OCI-LY3 (cell line): ENCODE measurements at regions not wholly inside any gene's neighbourhood (a gene's known extent, or its start where the extent isn't known, plus 50 kb on each side); places are given as distances from the start of the nearest gene placed in this dataset.

ENCODE experiments used
- H2AFZ ChIP-seq: fragments of 200-600, 300-600 bp; shearing (Covaris generic); 2 replicates; pipeline ENCODE4 v1.6.0; 2014; ENCODE audit warnings: antibody characterized with exemption, low read depth, low read length
- H3K27ac ChIP-seq: fragments of 200-600, 300-600 bp; sonication (generic); 2 replicates; pipeline ENCODE4 v1.5.1; 2014; ENCODE audit warnings: mild to moderate bottlenecking, low read length, moderate library complexity, mixed read lengths
- H3K27me3 ChIP-seq: fragments of 200-600, 300-600 bp; sonication (generic); 2 replicates; pipeline ENCODE4 v1.6.1; 2014; ENCODE audit warnings: low read depth, low read length, mixed read lengths
- H3K36me3 ChIP-seq: fragments of 200-600, 300-600 bp; sonication (generic); replicated peaks from 2 replicates; pipeline ENCODE3; 2014; ENCODE audit warnings: low read depth, low read length, mixed read lengths
- H3K4me1 ChIP-seq: fragments of 300-600, 200-600 bp; sonication (generic); 2 replicates; pipeline ENCODE4 v1.6.1; 2014; ENCODE audit warnings: low read length, mixed read lengths
- H3K4me2 ChIP-seq: fragments of 200-600, 300-600 bp; sonication (generic); 2 replicates; pipeline ENCODE4 v1.6.1; 2014; ENCODE audit warnings: low read length, mixed read lengths
- H3K4me3 ChIP-seq: fragments of 300-600, 200-600 bp; sonication (generic); 2 replicates; pipeline ENCODE4 v1.5.1; 2014; ENCODE audit warnings: antibody characterized with exemption, mild to moderate bottlenecking, low read length, moderate library complexity
- H3K79me2 ChIP-seq: fragments of 300-600, 200-600 bp; shearing (Covaris generic); 2 replicates; pipeline ENCODE4 v1.6.1; 2014; ENCODE audit warnings: mild to moderate bottlenecking, low read length, mixed read lengths
- H3K9ac ChIP-seq: fragments of 300-600, 200-600 bp; shearing (Covaris generic); 2 replicates; pipeline ENCODE4 v1.6.0; 2014; ENCODE audit warnings: mild to moderate bottlenecking, low read length, moderate library complexity
- H3K9me3 ChIP-seq: fragments of 200-600, 300-600 bp; shearing (Covaris generic); 2 replicates; pipeline ENCODE4 v1.6.1; 2014; ENCODE audit warnings: low read length, mixed read lengths; ENCODE audit not compliant: insufficient read depth
- H4K20me1 ChIP-seq: fragments of 200-600, 300-600 bp; sonication (generic); 2 replicates; pipeline ENCODE4 v1.6.1; 2016; ENCODE audit warnings: low read length, mixed read lengths; ENCODE audit not compliant: insufficient read depth
- EZH2phosphoT487 ChIP-seq: fragments of 200-600 bp; shearing (Covaris generic); IDR thresholded peaks from 2 replicates; pipeline ENCODE4 v1.6.1; 2018; ENCODE audit warnings: antibody characterized with exemption, mixed run types, low read depth
- TF ChIP-seq, protein P1 (sequence below): fragments of 200-600, 300-600 bp; sonication (generic); IDR thresholded peaks from 2 replicates; pipeline ENCODE4 v1.5.1; 2014; ENCODE audit warnings: antibody characterized with exemption, low read length, low read depth

GRCh38 chr5:67451640-67452279 is 255.2 kb upstream of the CD180 start:
- Histone ChIP-seq H3K27ac (no peak overlapping the region), H4K20me1 (no peaks in the 10 kb centered on the region), H3K79me2 (no peaks in the 10 kb centered on the region), H3K4me2 (no peak overlapping the region), H2AFZ (no peak overlapping the region), H3K27me3 (no peaks in the 10 kb centered on the region), H3K36me3 (no peaks in the 10 kb centered on the region), H3K9ac (no peak overlapping the region), H3K9me3 (no peaks in the 10 kb centered on the region), H3K4me1 (no peaks in the 10 kb centered on the region), H3K4me3 (no peak overlapping the region)
- no peak for TF ChIP-seq EZH2phosphoT487
- TF ChIP-seq, protein P1, sequence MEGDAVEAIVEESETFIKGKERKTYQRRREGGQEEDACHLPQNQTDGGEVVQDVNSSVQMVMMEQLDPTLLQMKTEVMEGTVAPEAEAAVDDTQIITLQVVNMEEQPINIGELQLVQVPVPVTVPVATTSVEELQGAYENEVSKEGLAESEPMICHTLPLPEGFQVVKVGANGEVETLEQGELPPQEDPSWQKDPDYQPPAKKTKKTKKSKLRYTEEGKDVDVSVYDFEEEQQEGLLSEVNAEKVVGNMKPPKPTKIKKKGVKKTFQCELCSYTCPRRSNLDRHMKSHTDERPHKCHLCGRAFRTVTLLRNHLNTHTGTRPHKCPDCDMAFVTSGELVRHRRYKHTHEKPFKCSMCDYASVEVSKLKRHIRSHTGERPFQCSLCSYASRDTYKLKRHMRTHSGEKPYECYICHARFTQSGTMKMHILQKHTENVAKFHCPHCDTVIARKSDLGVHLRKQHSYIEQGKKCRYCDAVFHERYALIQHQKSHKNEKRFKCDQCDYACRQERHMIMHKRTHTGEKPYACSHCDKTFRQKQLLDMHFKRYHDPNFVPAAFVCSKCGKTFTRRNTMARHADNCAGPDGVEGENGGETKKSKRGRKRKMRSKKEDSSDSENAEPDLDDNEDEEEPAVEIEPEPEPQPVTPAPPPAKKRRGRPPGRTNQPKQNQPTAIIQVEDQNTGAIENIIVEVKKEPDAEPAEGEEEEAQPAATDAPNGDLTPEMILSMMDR, result no peak

DNA sequence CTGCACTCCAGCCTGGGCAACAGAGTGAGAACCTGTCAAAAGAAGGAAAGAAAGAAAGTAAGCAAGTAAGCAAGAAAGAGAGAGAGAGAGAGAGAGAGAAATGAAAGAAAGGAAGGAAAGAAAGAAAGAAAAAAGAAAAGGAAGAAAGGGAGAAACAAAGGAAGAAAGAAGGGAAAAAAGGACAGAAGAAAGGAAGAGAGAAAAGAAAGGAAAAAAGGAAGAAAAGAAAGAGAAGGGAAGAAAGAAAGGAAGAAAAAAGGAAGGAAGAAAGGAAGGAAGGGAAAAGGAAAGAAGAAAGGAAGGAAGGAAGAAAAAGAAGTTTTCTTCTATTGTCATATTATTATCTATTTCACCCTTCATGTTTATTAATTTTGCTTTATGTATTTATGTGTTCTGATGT is 251.1 kb upstream of the CD180 start:
- no peak overlapping the region for H2AFZ ChIP-seq
- H3K4me3 ChIP-seq, result no peak overlapping the region
- no peak overlapping the region for H3K4me2 ChIP-seq
- no peaks in the 10 kb centered on the region for H3K79me2 ChIP-seq
- no peaks in the 10 kb centered on the region for H4K20me1 ChIP-seq
- no peaks in the 10 kb centered on the region for H3K27me3 ChIP-seq
- no peaks in the 10 kb centered on the region for H3K9me3 ChIP-seq
- no peak overlapping the region for H3K27ac ChIP-seq
- H3K9ac ChIP-seq, result no peak overlapping the region
- H3K4me1 ChIP-seq, result no peaks in the 10 kb centered on the region
- TF ChIP-seq EZH2phosphoT487, result no peak
- TF ChIP-seq, protein P1, result no peak
- no peaks in the 10 kb centered on the region for H3K36me3 ChIP-seq

DNA sequence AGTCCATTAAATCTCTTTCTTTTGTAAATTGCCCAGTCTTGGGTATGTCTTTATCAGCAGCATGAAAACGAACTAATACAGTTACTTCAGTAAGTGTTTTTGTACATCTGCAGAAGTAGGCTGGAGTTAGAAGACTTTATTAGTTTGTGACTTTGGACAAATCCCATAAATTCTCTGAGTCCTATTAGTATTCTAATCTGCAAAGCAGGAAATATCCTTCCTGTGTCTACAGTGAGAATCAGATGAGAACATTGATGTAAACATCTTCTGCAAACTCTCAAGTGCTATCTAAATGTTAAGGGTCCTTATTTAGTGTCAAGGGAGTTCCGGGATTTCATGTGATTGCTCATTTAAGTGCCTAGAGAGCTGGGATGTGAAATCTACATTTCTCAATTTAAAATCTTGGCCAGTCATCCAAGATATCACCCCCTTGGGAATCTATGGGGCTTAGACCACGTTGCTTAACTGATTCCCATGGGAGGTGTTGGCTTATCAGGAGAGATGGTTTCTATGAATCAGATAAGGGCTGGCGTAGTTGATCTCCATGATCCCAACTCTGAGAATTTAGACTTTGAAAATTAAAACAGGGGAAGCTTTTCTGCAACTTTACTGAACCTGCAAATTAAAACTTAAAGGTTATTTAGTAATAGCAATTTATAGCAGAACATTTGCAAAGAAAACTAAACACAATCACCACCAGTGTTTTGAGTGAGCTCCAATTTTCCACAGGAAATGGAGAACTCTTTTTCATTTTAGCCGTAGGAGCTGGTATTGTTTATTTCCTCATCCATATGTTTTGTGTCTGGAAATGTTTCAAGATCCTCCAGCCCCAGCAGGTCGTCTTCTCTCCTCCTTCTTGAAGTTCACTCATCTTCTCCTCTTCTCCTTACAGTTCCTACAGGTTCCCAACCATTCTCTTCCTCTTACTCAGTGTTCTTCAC is 241.6 kb upstream of the CD180 start:
- Histone ChIP-seq H3K79me2 (no peaks in the 10 kb centered on the region), H3K27me3 (no peaks in the 10 kb centered on the region), H3K4me3 (no peak overlapping the region), H3K4me1 (no peaks in the 10 kb centered on the region), H2AFZ (no peak overlapping the region), H4K20me1 (no peaks in the 10 kb centered on the region), H3K9me3 (no peaks in the 10 kb centered on the region), H3K9ac (no peak overlapping the region), H3K36me3 (no peaks in the 10 kb centered on the region), H3K27ac (no peak overlapping the region), H3K4me2 (no peak overlapping the region)
- TF ChIP-seq, protein P1, result no peak
- TF ChIP-seq EZH2phosphoT487, result no peak

- Histone ChIP-seq H3K9me3 (no peaks in the 10 kb centered on the region), H3K79me2 (no peaks in the 10 kb centered on the region), H3K9ac (no peak overlapping the region), H3K4me2 (no peak overlapping the region), H3K4me3 (no peak overlapping the region), H3K27ac (no peak overlapping the region), H3K27me3 (no peaks in the 10 kb centered on the region), H3K36me3 (no peaks in the 10 kb centered on the region), H3K4me1 (no peaks in the 10 kb centered on the region), H2AFZ (no peak overlapping the region), H4K20me1 (no peaks in the 10 kb centered on the region)
- TF ChIP-seq, protein P1, result no peak
- TF ChIP-seq EZH2phosphoT487, result no peak
Observed at GRCh38 chr5:67435032-67435431, 238.4 kb upstream of the CD180 start.
